Small intestine (tissue), 7 donors: ENCODE measurements at regions not wholly inside any gene's neighbourhood (a gene's known extent, or its start where the extent isn't known, plus 50 kb on each side); places are given as distances from the start of the nearest gene placed in this dataset.

Experiments used
- DNase-seq, 2 donors: peaks; one replicate each; pipeline versions ENCODE4 v3.0.0 to v3.0.0-alpha.2; 2013
- FAIRE-seq: peaks from 2 replicates; lab custom pipeline; 2012; peaks lifted over from hg19 to GRCh38; lab: Jason Lieb, UNC
- H3K27ac ChIP-seq, 3 donors: one replicate each; pipeline ENCODE4 v1.5.1; 2013; ENCODE audit warnings: low read length in 2 of 3, mild to moderate bottlenecking in 2 of 3, control low read depth in 1 of 3, inconsistent platforms in 1 of 3, low read depth in 1 of 3, moderate library complexity in 1 of 3
- H3K27me3 ChIP-seq, 3 donors: one replicate each; pipeline ENCODE4 v1.6.1; 2013; ENCODE audit warnings: low read length in 3 of 3, inconsistent platforms in 1 of 3; ENCODE audit not compliant: control insufficient read depth in 3 of 3, insufficient read depth in 3 of 3
- H3K36me3 ChIP-seq, 3 donors: one replicate each; pipeline ENCODE4 v1.6.1; 2013; ENCODE audit warnings: low read length in 3 of 3, inconsistent platforms in 1 of 3, low read depth in 1 of 3, mild to moderate bottlenecking in 1 of 3, moderate library complexity in 1 of 3; ENCODE audit not compliant: control insufficient read depth in 3 of 3, insufficient read depth in 2 of 3
- H3K4me1 ChIP-seq, 3 donors: one replicate each; pipeline ENCODE4 v1.6.1; 2013; ENCODE audit warnings: low read length in 2 of 3, inconsistent platforms in 1 of 3, low read depth in 1 of 3, mild to moderate bottlenecking in 1 of 3, moderate library complexity in 1 of 3; ENCODE audit not compliant: control insufficient read depth in 3 of 3, insufficient read depth in 2 of 3
- H3K4me3 ChIP-seq, 3 donors: one replicate each; pipeline ENCODE4 v1.5.1; 2013; ENCODE audit warnings: low read length in 3 of 3, control low read depth in 1 of 3, inconsistent platforms in 1 of 3, low read depth in 1 of 3, mild to moderate bottlenecking in 1 of 3, moderate library complexity in 1 of 3
- H3K9me3 ChIP-seq, 2 donors: one replicate each; pipeline ENCODE4 v1.6.1; 2013; ENCODE audit warnings: low read depth in 1 of 2, low read length in 1 of 2; ENCODE audit not compliant: control insufficient read depth in 2 of 2, insufficient read depth in 1 of 2
- WGBS, 3 donors: extraction: QIAGEN DNeasy Blood & Tissue Kit; methylation state at CpG; one replicate each; pipeline ENCODE4 v1.1.7; 2013; 5-methylcytosine and 5-hydroxymethylcytosine counted together
- donor health status: healthy with polysubstance abuse.
- donor health status: control.
- donor health status: control.
- donor health status: Bipolar disorder and iron deficiency.
- donor health status: healthy.

DNA sequence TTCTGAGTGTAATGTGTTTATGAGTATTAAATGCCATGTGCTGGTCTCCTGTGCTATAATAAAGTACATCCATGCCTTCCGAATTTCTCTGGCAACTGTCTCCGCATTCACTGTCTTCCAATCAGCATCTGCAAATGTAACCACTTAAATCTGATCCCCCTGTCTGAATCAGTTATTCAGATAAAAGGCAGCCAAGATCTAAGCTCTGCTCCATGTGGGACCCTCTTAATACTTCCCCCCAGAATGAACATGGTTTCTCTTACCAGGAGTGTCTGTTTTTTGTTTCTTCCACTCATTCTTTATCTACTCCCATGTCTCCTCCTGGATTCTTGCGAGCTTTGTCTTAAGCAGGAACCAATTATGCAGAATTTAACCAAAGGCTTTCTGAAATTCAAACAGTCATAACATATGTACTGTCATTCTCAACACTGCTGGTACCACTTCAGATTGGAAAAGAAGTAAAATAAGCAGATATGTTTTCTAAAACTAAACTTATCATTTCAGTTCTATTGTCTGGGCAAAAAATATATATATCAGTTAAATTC lies 996.7 kb upstream of the FLRT2 start:
- H3K36me3 ChIP-seq, result no peaks in the 10 kb centered on the region
- H3K4me1 ChIP-seq, result no peaks in the 10 kb centered on the region
- DNase-seq (no peak), FAIRE-seq (no peak)
- no peak overlapping the region for H3K27ac ChIP-seq
- no peaks in the 10 kb centered on the region for H3K27me3 ChIP-seq
- no peak overlapping the region for H3K4me3 ChIP-seq
- H3K9me3 ChIP-seq, result no peaks in the 10 kb centered on the region
- WGBS, 3 donors, result 86 to 92% (median 87%) methylated on average over 3 of the region's 3 CpGs

DNA sequence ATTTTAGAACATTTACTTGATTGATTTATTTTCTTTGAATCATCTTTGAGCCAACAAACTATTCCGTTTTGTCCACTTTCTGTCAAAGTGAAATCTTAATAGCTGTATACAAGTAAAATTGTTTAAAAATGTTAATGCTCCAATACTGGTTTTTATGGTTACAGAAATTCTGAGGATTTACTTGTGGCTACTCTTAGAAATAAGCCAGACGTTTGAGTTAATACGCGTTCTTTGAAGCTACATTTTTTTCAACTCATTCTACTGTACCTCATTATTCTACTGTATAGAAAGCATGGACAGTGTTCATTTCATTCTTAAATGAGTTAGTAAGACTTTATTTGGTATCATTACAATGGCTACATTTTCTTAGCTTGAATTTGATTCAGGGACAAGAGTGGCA lies 996.2 kb upstream of the FLRT2 start:
- Histone ChIP-seq H3K36me3 (no peaks in the 10 kb centered on the region), H3K27ac (no peak overlapping the region), H3K9me3 (no peaks in the 10 kb centered on the region), H3K4me1 (no peaks in the 10 kb centered on the region), H3K4me3 (no peak overlapping the region), H3K27me3 (no peaks in the 10 kb centered on the region)
- DNase-seq, result no peak
- no peak for FAIRE-seq
- 84 to 89% (median 89%) methylated on average over 4 of the region's 4 CpGs for WGBS, 3 donors

DNA sequence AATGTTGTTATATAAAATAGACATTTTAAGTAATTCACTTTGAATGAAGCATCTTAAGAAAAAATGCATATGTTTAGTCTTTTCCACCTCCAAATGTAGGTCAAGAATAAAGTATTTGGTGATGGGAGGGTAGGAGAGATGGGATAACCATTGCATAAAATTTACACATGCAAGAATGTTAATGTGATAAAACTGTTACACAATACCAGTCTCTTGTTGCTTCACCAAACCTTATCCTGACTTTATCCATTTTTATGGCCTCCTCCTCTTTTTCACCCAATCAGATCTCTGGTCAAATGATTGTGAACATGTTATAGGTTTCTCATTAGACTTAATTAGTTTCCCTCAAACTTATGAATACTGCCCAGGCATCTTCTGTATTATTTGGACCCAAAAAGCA lies 994.5 kb upstream of the FLRT2 start:
- Histone ChIP-seq H3K36me3 (no peaks in the 10 kb centered on the region), H3K27me3 (no peaks in the 10 kb centered on the region), H3K4me3 (no peak overlapping the region), H3K27ac (no peak overlapping the region), H3K9me3 (no peaks in the 10 kb centered on the region), H3K4me1 (no peaks in the 10 kb centered on the region)
- no peak for DNase-seq
- FAIRE-seq, result no peak

- FAIRE-seq, result no peak
- H3K4me1 ChIP-seq, result no peaks in the 10 kb centered on the region
- no peak for DNase-seq
- WGBS, 3 donors, result 63 to 73% (median 71%) methylated on average over 1 of the region's 1 CpG
- H3K27ac ChIP-seq, result no peak overlapping the region
- H3K9me3 ChIP-seq, result no peaks in the 10 kb centered on the region
- H3K4me3 ChIP-seq, result no peak overlapping the region
- H3K27me3 ChIP-seq, result no peaks in the 10 kb centered on the region
- H3K36me3 ChIP-seq, result no peaks in the 10 kb centered on the region
Observed at GRCh38 chr14:84535976-84536375, 994.0 kb upstream of the FLRT2 start.

GRCh38 chr14:84541018-84541417 lies 988.9 kb upstream of the FLRT2 start:
- no peak for DNase-seq
- Histone ChIP-seq H3K4me3 (no peak overlapping the region), H3K9me3 (no peaks in the 10 kb centered on the region), H3K36me3 (no peaks in the 10 kb centered on the region), H3K4me1 (no peaks in the 10 kb centered on the region), H3K27ac (no peak overlapping the region), H3K27me3 (no peaks in the 10 kb centered on the region)
- FAIRE-seq, result no peak
- 24 to 43% (median 42%) methylated on average over 2 of the region's 2 CpGs for WGBS, 3 donors

DNA sequence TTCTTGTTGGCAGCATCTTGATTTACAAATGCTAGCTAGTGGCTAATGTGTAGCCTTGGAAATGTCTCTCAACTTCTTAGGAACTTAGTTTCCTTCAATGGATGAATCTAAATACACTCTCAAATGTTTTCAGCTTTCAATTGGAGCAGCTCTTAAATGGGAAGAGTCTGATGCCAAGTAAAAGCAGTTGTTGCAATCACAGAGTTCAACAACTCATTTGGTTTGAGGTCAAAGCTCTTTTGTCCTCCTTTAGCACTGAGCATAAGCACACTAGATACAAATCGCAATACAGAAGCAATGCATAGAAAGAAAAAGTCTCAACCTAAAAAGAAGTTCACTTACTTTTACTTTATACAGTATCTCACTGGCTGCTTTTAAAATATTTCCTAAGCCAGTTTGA lies 986.1 kb upstream of the FLRT2 start:
- Histone ChIP-seq H3K27me3 (no peaks in the 10 kb centered on the region), H3K27ac (no peak overlapping the region), H3K4me3 (no peak overlapping the region), H3K4me1 (no peaks in the 10 kb centered on the region), H3K36me3 (no peaks in the 10 kb centered on the region), H3K9me3 (no peaks in the 10 kb centered on the region)
- DNase-seq, result no peak
- no peak for FAIRE-seq
- 77 to 88% (median 85%) methylated on average over 1 of the region's 1 CpG for WGBS, 3 donors

DNA sequence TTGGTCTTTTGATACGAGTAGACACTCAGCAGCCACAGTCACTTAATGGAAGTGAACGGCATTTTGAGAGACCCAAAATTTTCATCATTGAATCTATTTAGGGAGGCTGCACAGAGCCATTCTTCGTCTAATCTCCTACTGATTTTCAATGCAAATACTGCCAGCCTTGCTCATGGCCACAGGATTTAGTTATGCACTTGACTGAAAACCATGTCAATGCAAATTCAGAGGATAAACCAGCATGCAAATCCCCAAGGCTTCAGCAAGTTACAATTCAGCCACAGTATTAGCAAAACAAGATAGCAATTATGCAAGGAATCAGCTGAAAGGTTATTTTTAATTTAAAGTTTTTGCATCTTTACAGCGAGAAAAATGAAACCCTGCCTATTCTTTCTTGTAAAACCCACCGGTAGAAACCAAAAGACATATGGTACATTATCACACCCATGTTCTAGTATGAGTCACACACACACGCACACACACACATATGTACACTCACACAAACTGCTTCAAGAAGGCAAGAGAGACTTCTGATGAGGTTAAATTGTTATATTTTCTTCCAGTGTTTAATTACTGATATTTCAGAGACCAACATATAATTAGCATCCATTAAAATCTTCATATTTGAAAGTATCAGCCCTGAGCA lies 985.3 kb upstream of the FLRT2 start:
- Histone ChIP-seq H3K4me1 (no peaks in the 10 kb centered on the region), H3K27me3 (no peaks in the 10 kb centered on the region), H3K36me3 (no peaks in the 10 kb centered on the region), H3K9me3 (no peaks in the 10 kb centered on the region), H3K27ac (no peak overlapping the region), H3K4me3 (no peak overlapping the region)
- 64 to 70% (median 65%) methylated on average over 6 of the region's 6 CpGs for WGBS, 3 donors
- FAIRE-seq (no peak), DNase-seq (no peak)

DNA sequence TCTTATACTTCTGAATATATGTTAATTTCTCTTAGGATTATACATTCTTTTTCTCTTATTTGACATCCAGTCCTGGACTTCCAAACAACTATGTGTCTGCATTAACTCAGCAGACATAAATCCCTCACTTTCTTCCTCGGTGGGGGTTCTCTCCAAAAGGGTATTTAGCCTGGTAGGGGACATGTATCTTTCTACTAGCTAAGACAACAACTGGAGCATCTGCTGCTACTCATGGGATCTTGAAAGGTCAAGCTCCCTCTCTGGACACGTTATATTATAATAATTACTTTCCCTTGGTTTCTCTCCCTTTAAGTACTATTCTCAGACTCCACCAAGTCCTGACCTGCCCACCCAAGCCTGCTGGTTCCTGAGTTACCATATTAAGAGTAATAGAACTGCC lies 983.7 kb upstream of the FLRT2 start:
- H3K27ac ChIP-seq, result no peak overlapping the region
- no peaks in the 10 kb centered on the region for H3K4me1 ChIP-seq
- H3K4me3 ChIP-seq, result no peak overlapping the region
- no peaks in the 10 kb centered on the region for H3K36me3 ChIP-seq
- no peaks in the 10 kb centered on the region for H3K9me3 ChIP-seq
- no peak for FAIRE-seq
- no peak for DNase-seq
- WGBS, 3 donors, result 61 to 69% (median 64%) methylated on average over 2 of the region's 2 CpGs
- H3K27me3 ChIP-seq, result no peaks in the 10 kb centered on the region

DNA sequence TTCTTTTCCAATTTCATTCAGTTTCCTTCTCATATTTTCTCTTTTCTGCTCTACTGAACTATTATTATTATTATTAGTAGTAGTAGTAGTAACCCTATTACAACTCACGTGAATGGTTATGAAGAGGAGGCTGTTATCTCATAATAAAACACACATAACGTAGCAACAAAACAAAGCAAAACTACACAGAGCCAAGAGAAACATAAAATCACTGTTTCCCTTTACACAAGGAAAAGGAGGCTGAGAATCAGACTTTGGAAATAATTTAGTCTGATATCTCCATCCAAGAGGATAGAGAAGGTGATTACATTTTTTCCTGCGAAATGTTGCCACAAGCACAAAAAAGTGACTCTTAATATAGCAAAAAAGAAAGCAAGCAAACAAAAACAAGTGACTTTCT lies 975.8 kb upstream of the FLRT2 start:
- WGBS, 3 donors, result 62 to 74% (median 70%) methylated on average over 3 of the region's 3 CpGs
- no peak for DNase-seq
- no peak for FAIRE-seq
- peaks cover 0 to 3% (median 0%) of the 10 kb centered on the region in 3 donors for H3K27me3 ChIP-seq
- no peak overlapping the region for H3K4me3 ChIP-seq
- no peak overlapping the region for H3K27ac ChIP-seq
- no peaks in the 10 kb centered on the region for H3K36me3 ChIP-seq
- H3K4me1 ChIP-seq, result no peaks in the 10 kb centered on the region
- H3K9me3 ChIP-seq, result peaks cover 0 to 3% of the 10 kb centered on the region in 2 donors
